H9 (cell line): ENCODE measurements at regions not wholly inside any gene's neighbourhood (a gene's known extent, or its start where the extent isn't known, plus 50 kb on each side); places are given as distances from the start of the nearest gene placed in this dataset.

ENCODE experiments used
- DNase-seq: peaks from one replicate; pipeline ENCODE4 v3.0.0-alpha.2; 2017
- H2AFZ ChIP-seq: one replicate; pipeline ENCODE4 v1.6.1; 2013; ENCODE audit warnings: mild to moderate bottlenecking, low read length, control low read depth, moderate library complexity
- H2AK5ac ChIP-seq: 2 replicates; pipeline ENCODE4 v1.6.1; 2013; ENCODE audit warnings: low read length, control low read depth, mixed read lengths; ENCODE audit not compliant: insufficient read length
- H2BK120ac ChIP-seq: one replicate; pipeline ENCODE4 v1.6.1; 2013; ENCODE audit warnings: low read depth, mild to moderate bottlenecking, low read length, control low read depth, inconsistent platforms; ENCODE audit not compliant: poor library complexity, severe bottlenecking
- H2BK12ac ChIP-seq: 2 replicates; pipeline ENCODE4 v1.6.1; 2013; ENCODE audit warnings: low read length, control low read depth, mixed read lengths, low read depth; ENCODE audit not compliant: insufficient read length
- H2BK15ac ChIP-seq: 2 replicates; pipeline ENCODE4 v1.6.1; 2013; ENCODE audit warnings: low read depth, low read length, control low read depth
- H2BK20ac ChIP-seq: one replicate; pipeline ENCODE4 v1.6.1; 2013; ENCODE audit warnings: low read depth, mild to moderate bottlenecking, low read length, control low read depth, inconsistent platforms; ENCODE audit not compliant: poor library complexity, severe bottlenecking
- H2BK5ac ChIP-seq: 2 replicates; pipeline ENCODE4 v1.6.1; 2013; ENCODE audit warnings: low read length, control low read depth, mixed read lengths; ENCODE audit not compliant: insufficient read length
- H3K14ac ChIP-seq: 2 replicates; pipeline ENCODE4 v1.6.1; 2013; ENCODE audit warnings: low read length, control low read depth; ENCODE audit not compliant: insufficient read depth
- H3K18ac ChIP-seq: 2 replicates; pipeline ENCODE4 v1.6.1; 2013; ENCODE audit warnings: low read depth, mild to moderate bottlenecking, mixed read lengths, low read length, control low read depth; ENCODE audit not compliant: insufficient read length
- H3K23ac ChIP-seq: 2 replicates; pipeline ENCODE4 v1.6.1; 2013; ENCODE audit warnings: low read length, control low read depth, mixed read lengths, low read depth; ENCODE audit not compliant: insufficient read length
- H3K23me2 ChIP-seq: 2 replicates; pipeline ENCODE4 v1.6.1; 2013; ENCODE audit warnings: low read depth, mild to moderate bottlenecking, mixed read lengths, low read length, control low read depth; ENCODE audit not compliant: insufficient read length, poor library complexity, severe bottlenecking
- H3K27ac ChIP-seq: 2 replicates; pipeline ENCODE4 v1.5.1; 2013; ENCODE audit warnings: low read length, control low read depth, mixed read lengths, low read depth; ENCODE audit not compliant: insufficient read length
- H3K27me3 ChIP-seq: 2 replicates; pipeline ENCODE4 v1.6.1; 2013; ENCODE audit warnings: low read length, control low read depth, inconsistent platforms; ENCODE audit not compliant: insufficient read depth
- H3K4ac ChIP-seq: 2 replicates; pipeline ENCODE4 v1.6.1; 2013; ENCODE audit warnings: low read depth, mild to moderate bottlenecking, control low read depth, inconsistent platforms, low read length, moderate library complexity
- H3K4me1 ChIP-seq: 2 replicates; pipeline ENCODE4 v1.6.1; 2013; ENCODE audit warnings: low read length, control low read depth, inconsistent platforms; ENCODE audit not compliant: insufficient read depth
- H3K4me2 ChIP-seq: 2 replicates; pipeline ENCODE4 v1.6.1; 2013; ENCODE audit warnings: low read length, control low read depth, mixed read lengths; ENCODE audit not compliant: insufficient read length, insufficient read depth
- H3K56ac ChIP-seq: 2 replicates; pipeline ENCODE4 v1.6.1; 2013; ENCODE audit warnings: low read depth, mild to moderate bottlenecking, mixed read lengths, low read length, control low read depth; ENCODE audit not compliant: insufficient read length
- H3K79me1 ChIP-seq: 2 replicates; pipeline ENCODE4 v1.6.1; 2013; ENCODE audit warnings: low read depth, mild to moderate bottlenecking, moderate library complexity, low read length, control low read depth, inconsistent platforms; ENCODE audit not compliant: insufficient read depth, poor library complexity, severe bottlenecking
- H3K79me2 ChIP-seq: 2 replicates; pipeline ENCODE4 v1.6.1; 2013; ENCODE audit warnings: low read length, control low read depth, inconsistent platforms; ENCODE audit not compliant: insufficient read depth
- H3K9ac ChIP-seq: 2 replicates; pipeline ENCODE4 v1.6.1; 2013; ENCODE audit warnings: low read length, control low read depth, mixed read lengths; ENCODE audit not compliant: insufficient read length; ENCODE audit errors: extremely low read depth
- H3K9me3 ChIP-seq: one replicate; pipeline ENCODE4 v1.6.1; 2013; ENCODE audit warnings: low read depth, low read length, inconsistent platforms; ENCODE audit not compliant: control insufficient read depth
- H3T11ph ChIP-seq: one replicate; pipeline ENCODE4 v1.6.1; 2013; ENCODE audit warnings: mild to moderate bottlenecking, low read length, control low read depth, inconsistent platforms
- H4K20me1 ChIP-seq: one replicate; pipeline ENCODE4 v1.6.1; 2013; ENCODE audit not compliant: control insufficient read depth, insufficient read length, insufficient read depth
- H4K5ac ChIP-seq: 2 replicates; pipeline ENCODE4 v1.6.1; 2013; ENCODE audit warnings: low read depth, mild to moderate bottlenecking, mixed read lengths, low read length, control low read depth; ENCODE audit not compliant: insufficient read length
- H4K8ac ChIP-seq: replicated peaks from 2 replicates; pipeline ENCODE4 v1.6.1; 2013; ENCODE audit warnings: low read length, control low read depth, mixed read lengths, low read depth; ENCODE audit not compliant: insufficient read length
- H4K91ac ChIP-seq: 2 replicates; pipeline ENCODE4 v1.6.1; 2013; ENCODE audit warnings: low read depth, mild to moderate bottlenecking, moderate library complexity, mixed read lengths, low read length, control low read depth; ENCODE audit not compliant: insufficient read length
- H3K27ac Mint-ChIP-seq, 3 experiments: 2 replicates in 2 of 3; 3 replicates in 1 of 3; pipeline ENCODE4 v1.8.0; 2020 to 2021; ENCODE audit warnings: mixed read lengths in 3 of 3, mild to moderate bottlenecking in 1 of 3, moderate library complexity in 1 of 3
- H3K27me3 Mint-ChIP-seq: 2 replicates; pipeline ENCODE4 v1.8.0; 2021; ENCODE audit warnings: low read depth, mild to moderate bottlenecking, moderate library complexity, mixed read lengths
- H3K36me3 Mint-ChIP-seq, 3 experiments: 2 replicates in 2 of 3; 3 replicates in 1 of 3; pipeline ENCODE4 v1.8.0; 2020 to 2021; ENCODE audit warnings: low read depth in 3 of 3, mixed read lengths in 3 of 3; ENCODE audit not compliant: insufficient read depth in 1 of 3
- H3K4me1 Mint-ChIP-seq, 2 experiments: 2 replicates each; pipeline ENCODE4 v1.8.0; 2020; ENCODE audit warnings: mixed read lengths in 2 of 2
- H3K4me3 Mint-ChIP-seq, 2 experiments: 2 replicates in 1 of 2; 3 replicates in 1 of 2; pipeline ENCODE4 v1.8.0; 2020 to 2021; ENCODE audit warnings: mild to moderate bottlenecking in 2 of 2, mixed read lengths in 2 of 2, moderate library complexity in 1 of 2
- H3K9me3 Mint-ChIP-seq, 2 experiments: 2 replicates in 1 of 2; 3 replicates in 1 of 2; pipeline ENCODE4 v1.8.0; 2020; ENCODE audit warnings: mild to moderate bottlenecking in 2 of 2, mixed read lengths in 2 of 2, moderate library complexity in 1 of 2
- CTCF ChIP-seq: fragments of 200-600 bp; sonication (generic); conservative IDR thresholded peaks from 3 replicates; pipeline ENCODE4 v1.8.0; 2021; ENCODE audit warnings: antibody characterized with exemption, mild to moderate bottlenecking
- WGBS: extraction: QIAGEN DNeasy Blood & Tissue Kit; methylation state at CpG from one replicate; pipeline ENCODE4 v1.1.7; 2013; ENCODE audit warnings: missing lambda C conversion rate, low lambda C conversion rate, mixed read lengths; ENCODE audit not compliant: insufficient read length; ENCODE audit errors: extremely low coverage; 5-methylcytosine and 5-hydroxymethylcytosine counted together

- no peak overlapping the region for H3K27ac Mint-ChIP-seq
- Histone ChIP-seq H3T11ph (no peak overlapping the region), H2BK20ac (no peak overlapping the region), H3K79me2 (no peaks in the 10 kb centered on the region), H3K27ac (no peak overlapping the region), H3K23me2 (no peaks in the 10 kb centered on the region), H3K23ac (no peak overlapping the region), H2BK15ac (no peak overlapping the region), H2AK5ac (no peak overlapping the region), H3K4ac (no peak overlapping the region), H4K8ac (no peak overlapping the region), H3K79me1 (no peaks in the 10 kb centered on the region), H3K9ac (no peak overlapping the region), H2BK5ac (no peak overlapping the region), H4K20me1 (no peaks in the 10 kb centered on the region), H4K91ac (no peak overlapping the region), H3K14ac (no peak overlapping the region), H2BK120ac (no peak overlapping the region), H3K18ac (no peak overlapping the region), H3K27me3 (no peaks in the 10 kb centered on the region), H3K9me3 (no peaks in the 10 kb centered on the region), H2BK12ac (no peak overlapping the region), H3K56ac (no peak overlapping the region), H2AFZ (no peak overlapping the region), H3K4me2 (no peak overlapping the region), H3K4me1 (no peaks in the 10 kb centered on the region), H4K5ac (no peak overlapping the region)
- DNase-seq = no peak
- TF ChIP-seq CTCF = peak; percentile 73
- no peaks in the 10 kb centered on the region for H3K27me3 Mint-ChIP-seq
- no peak overlapping the region for H3K4me3 Mint-ChIP-seq
- no peaks in the 10 kb centered on the region for H3K9me3 Mint-ChIP-seq
- H3K4me1 Mint-ChIP-seq = peaks cover 2 to 3% of the 10 kb centered on the region in 2 experiments; a peak in 2 of 4 replicates
- H3K36me3 Mint-ChIP-seq = no peaks in the 10 kb centered on the region
- no CpG with 5 or more reads among the region's 6 CpGs for WGBS
Measured at GRCh38 chr12:93025145-93026103, 96.3 kb upstream of the EEA1 start.
